ENCODE measurements at regions not wholly inside any gene's neighbourhood (a gene's known extent, or its start where the extent isn't known, plus 50 kb on each side); places are given as distances from the start of the nearest gene placed in this dataset.

GRCh38 chr15:87740655-87741344 is 515.7 kb downstream of the NTRK3 start:
- TF ChIP-seq, protein P1, sequence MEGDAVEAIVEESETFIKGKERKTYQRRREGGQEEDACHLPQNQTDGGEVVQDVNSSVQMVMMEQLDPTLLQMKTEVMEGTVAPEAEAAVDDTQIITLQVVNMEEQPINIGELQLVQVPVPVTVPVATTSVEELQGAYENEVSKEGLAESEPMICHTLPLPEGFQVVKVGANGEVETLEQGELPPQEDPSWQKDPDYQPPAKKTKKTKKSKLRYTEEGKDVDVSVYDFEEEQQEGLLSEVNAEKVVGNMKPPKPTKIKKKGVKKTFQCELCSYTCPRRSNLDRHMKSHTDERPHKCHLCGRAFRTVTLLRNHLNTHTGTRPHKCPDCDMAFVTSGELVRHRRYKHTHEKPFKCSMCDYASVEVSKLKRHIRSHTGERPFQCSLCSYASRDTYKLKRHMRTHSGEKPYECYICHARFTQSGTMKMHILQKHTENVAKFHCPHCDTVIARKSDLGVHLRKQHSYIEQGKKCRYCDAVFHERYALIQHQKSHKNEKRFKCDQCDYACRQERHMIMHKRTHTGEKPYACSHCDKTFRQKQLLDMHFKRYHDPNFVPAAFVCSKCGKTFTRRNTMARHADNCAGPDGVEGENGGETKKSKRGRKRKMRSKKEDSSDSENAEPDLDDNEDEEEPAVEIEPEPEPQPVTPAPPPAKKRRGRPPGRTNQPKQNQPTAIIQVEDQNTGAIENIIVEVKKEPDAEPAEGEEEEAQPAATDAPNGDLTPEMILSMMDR (IDR thresholded peaks at IDR 0.05): no peak
- no peak for TF ChIP-seq ZFX (IDR thresholded peaks at IDR 0.05; ENCODE audit: borderline replicate concordance)

All from 22Rv1 (cell line).